ENCODE measurements at regions not wholly inside any gene's neighbourhood (a gene's known extent, or its start where the extent isn't known, plus 50 kb on each side); places are given as distances from the start of the nearest gene placed in this dataset.

DNA sequence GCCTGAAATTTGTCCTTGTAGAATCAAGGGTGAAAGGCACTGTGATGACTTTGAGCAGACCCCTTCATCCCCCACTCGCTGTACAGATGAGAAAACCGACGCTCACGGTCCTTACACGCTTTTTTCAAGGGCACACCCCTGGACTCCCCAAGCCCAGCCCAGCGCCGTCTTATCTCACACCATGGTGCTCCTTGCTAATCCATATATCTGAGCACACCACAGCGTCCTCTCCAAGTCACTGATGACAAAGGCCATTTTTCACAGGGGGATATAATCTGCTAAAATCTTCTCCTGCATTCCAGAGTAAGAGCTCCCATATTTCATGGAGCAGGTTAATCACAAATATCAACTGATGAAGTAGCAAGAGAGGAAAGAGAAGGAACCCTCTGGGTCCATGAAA lies 486.3 kb downstream of the BCOR start:
- Mint-ChIP-seq H3K36me3 (ENCODE audit: insufficient read depth in 1 of 3, low read depth in 3 of 3) (peaks cover 7 to 11% (median 11%) of the 10 kb centered on the region in 3 experiments; a peak in 5 of 7 replicates), H3K4me3 (no peak overlapping the region; a peak in 1 of 5 replicates), H3K27me3 (ENCODE audit: low read depth) (peaks cover 21% of the 10 kb centered on the region), H3K4me1 (peaks cover 48 to 49% of the 10 kb centered on the region in 2 experiments), H3K9me3 (peaks cover 75 to 81% of the 10 kb centered on the region in 2 experiments), H3K27ac (no peak overlapping the region)
- H2BK12ac ChIP-seq (ENCODE audit: insufficient read length, low read depth, low read length): no peak overlapping the region
- no peak overlapping the region for H2AFZ ChIP-seq (ENCODE audit: low read length)
- H3K4me1 ChIP-seq (ENCODE audit: insufficient read depth, low read length): peaks cover 7% of the 10 kb centered on the region; the same call in 1 of the 2 replicates
- no peak overlapping the region for H3K14ac ChIP-seq (ENCODE audit: insufficient read depth, low read length)
- no peak overlapping the region for H4K8ac ChIP-seq (replicated peaks; ENCODE audit: insufficient read length, low read depth, low read length)
- H3K4me2 ChIP-seq (ENCODE audit: insufficient read depth, insufficient read length, low read length): no peak overlapping the region
- no peak for DNase-seq
- no peak overlapping the region for H3K27ac ChIP-seq (ENCODE audit: insufficient read length, low read depth, low read length)
- no peak overlapping the region for H3K56ac ChIP-seq (ENCODE audit: insufficient read length, low read depth, low read length)
- H2BK5ac ChIP-seq (ENCODE audit: insufficient read length, low read length): no peak overlapping the region
- H4K91ac ChIP-seq (ENCODE audit: insufficient read length, low read depth, low read length): no peak overlapping the region
- no peak overlapping the region for H3K9ac ChIP-seq (ENCODE audit: extremely low read depth, insufficient read length, low read length)
- no peaks in the 10 kb centered on the region for H3K79me2 ChIP-seq (ENCODE audit: insufficient read depth, low read length)
- no peak overlapping the region for H4K5ac ChIP-seq (ENCODE audit: insufficient read length, low read depth, low read length)
- H3K18ac ChIP-seq (ENCODE audit: insufficient read length, low read depth, low read length): no peak overlapping the region
- H3K23me2 ChIP-seq (ENCODE audit: insufficient read length, low read depth, low read length, poor library complexity, severe bottlenecking): peaks cover 3% of the 10 kb centered on the region
- TF ChIP-seq, protein P1, sequence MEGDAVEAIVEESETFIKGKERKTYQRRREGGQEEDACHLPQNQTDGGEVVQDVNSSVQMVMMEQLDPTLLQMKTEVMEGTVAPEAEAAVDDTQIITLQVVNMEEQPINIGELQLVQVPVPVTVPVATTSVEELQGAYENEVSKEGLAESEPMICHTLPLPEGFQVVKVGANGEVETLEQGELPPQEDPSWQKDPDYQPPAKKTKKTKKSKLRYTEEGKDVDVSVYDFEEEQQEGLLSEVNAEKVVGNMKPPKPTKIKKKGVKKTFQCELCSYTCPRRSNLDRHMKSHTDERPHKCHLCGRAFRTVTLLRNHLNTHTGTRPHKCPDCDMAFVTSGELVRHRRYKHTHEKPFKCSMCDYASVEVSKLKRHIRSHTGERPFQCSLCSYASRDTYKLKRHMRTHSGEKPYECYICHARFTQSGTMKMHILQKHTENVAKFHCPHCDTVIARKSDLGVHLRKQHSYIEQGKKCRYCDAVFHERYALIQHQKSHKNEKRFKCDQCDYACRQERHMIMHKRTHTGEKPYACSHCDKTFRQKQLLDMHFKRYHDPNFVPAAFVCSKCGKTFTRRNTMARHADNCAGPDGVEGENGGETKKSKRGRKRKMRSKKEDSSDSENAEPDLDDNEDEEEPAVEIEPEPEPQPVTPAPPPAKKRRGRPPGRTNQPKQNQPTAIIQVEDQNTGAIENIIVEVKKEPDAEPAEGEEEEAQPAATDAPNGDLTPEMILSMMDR (conservative IDR thresholded peaks at IDR 0.05): no peak
- H3T11ph ChIP-seq (ENCODE audit: low read length): no peak overlapping the region
- H2BK20ac ChIP-seq (ENCODE audit: low read depth, low read length, poor library complexity, severe bottlenecking): no peak overlapping the region
- no peaks in the 10 kb centered on the region for H3K79me1 ChIP-seq (ENCODE audit: insufficient read depth, low read depth, low read length, poor library complexity, severe bottlenecking)
- H4K20me1 ChIP-seq (ENCODE audit: control insufficient read depth, insufficient read depth, insufficient read length): no peaks in the 10 kb centered on the region
- H3K23ac ChIP-seq (ENCODE audit: insufficient read length, low read depth, low read length): no peak overlapping the region
- no peak overlapping the region for H2AK5ac ChIP-seq (ENCODE audit: insufficient read length, low read length)
- no CpG with 5 or more reads among the region's 8 CpGs for WGBS (ENCODE audit: extremely low coverage, insufficient read length, low lambda C conversion rate)
- H3K9me3 ChIP-seq (ENCODE audit: control insufficient read depth, low read depth, low read length): no peaks in the 10 kb centered on the region
- H2BK15ac ChIP-seq (ENCODE audit: low read depth, low read length): no peak overlapping the region
- H3K27me3 ChIP-seq (ENCODE audit: insufficient read depth, low read length): no peaks in the 10 kb centered on the region; the same call in 1 of the 2 replicates
- H3K4ac ChIP-seq (ENCODE audit: low read depth, low read length): no peak overlapping the region
- H2BK120ac ChIP-seq (ENCODE audit: low read depth, low read length, poor library complexity, severe bottlenecking): no peak overlapping the region

Measured in H9 (cell line).